Activated CD4-positive, CD25-positive, alpha-beta regulatory T cell treated with anti-CD3 and anti-CD28 coated beads, Interleukin-2, amount 50 U/mL, for 24 hours (primary cell): ENCODE measurements at regions not wholly inside any gene's neighbourhood (a gene's known extent, or its start where the extent isn't known, plus 50 kb on each side); places are given as distances from the start of the nearest gene placed in this dataset.

Source experiments
- ATAC-seq, 2 donors: fragments of 150-1000 bp; cut with Tn5 transposase; one replicate each; pipeline ENCODE4 v1.10.0; 2021; ENCODE audit warnings: mild to moderate bottlenecking in 1 of 2, moderate library complexity in 1 of 2

DNA sequence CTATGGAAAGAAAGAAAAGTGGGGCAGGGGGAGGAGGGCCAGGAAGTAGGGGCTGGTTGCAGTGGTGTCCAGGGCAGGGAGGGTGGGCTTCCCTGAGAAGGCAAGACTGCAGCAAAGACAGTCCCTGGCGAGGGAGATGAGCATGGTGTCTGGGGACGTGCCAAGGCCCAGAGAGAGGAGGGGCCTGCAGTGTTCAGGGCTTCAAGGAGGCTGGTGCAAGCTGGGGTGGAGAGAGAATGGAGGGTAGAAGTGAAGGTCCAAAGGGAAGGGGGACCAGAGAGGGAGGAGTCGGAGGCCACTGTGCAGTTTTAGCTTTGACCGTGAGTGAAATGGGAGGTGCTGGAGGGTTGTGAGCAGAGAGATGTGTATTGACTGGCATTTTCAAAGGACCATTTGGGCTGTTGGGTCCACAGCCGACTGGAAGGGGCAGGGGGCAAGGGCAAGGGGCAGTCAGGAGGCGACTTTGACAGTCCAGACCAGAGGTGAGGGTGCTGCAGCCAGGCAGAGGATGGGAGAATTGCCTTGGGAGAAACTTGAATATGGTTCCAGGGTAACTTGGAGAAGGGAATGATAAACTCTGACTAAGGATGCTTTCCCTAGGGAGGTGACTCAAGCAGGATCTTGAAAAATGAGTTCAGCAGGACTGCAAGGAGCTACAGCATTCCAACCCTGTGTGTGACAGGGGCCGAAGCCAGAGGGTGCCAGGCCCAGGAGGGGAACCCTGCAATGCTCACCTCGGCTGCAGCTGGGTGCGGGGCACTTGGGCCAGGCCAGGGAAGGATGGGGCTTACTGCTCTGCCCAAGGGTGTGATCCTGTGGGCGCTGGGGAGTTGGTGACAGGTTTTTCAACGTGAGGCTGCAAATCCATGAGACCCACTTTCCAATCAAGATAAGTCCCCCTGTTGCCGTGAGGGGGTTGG lies 177.1 kb upstream of the HAAO start:
- ATAC-seq: no peak

DNA sequence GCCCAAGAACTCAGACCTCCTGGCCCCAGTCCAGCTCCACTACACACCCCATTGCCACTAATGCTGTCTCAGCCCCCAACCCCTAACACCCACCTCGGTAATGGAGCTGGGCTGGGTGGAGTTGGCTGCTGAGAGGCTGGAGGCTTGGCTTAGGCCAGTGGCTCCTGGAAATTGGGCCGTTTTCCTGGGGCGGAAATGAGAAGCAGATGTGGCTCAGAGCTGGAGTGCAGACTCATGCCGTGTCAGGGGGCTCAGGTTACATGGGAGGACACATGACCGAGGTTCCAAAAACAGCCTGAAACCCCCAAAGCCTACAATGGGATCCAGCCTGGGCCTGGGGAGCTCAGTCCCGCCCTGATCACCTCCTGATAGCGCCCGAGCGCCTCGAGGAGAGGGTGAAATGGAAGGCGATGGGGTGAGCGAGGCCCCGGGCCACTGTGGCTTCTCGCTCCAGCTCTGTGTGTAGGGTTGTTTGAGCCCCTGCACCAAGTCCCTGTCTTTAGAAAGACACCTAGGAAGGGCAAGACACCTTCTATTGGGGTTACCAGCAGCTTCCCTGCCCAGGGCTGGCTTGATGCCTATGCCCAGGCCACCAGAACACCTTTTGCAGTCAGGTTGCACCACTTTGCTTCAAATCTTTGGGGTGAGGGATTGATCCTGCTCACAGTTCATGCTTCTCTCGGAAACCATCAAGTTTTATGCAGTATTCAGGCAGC lies 175.7 kb upstream of the HAAO start:
- no peak for ATAC-seq

DNA sequence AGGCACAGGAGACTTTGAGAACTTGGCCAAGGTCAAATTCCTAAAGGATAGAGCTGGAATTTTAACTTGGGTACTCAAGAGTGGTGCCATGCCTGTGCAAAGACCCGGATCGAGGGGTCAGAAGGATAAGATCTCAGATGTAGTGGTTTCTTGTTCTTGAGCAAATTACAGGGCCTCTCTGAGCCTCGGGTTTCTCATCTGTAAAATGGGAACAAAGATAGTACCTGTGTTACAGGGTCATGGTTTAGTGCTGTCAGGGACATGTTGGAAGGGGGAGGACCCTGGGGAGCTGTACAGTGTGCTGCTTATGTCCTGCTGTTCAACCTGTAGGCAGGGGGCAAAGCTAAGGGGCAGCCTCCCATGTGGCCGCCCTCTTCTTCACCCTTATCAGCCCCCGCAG lies 173.5 kb upstream of the HAAO start:
- ATAC-seq: no peak

DNA sequence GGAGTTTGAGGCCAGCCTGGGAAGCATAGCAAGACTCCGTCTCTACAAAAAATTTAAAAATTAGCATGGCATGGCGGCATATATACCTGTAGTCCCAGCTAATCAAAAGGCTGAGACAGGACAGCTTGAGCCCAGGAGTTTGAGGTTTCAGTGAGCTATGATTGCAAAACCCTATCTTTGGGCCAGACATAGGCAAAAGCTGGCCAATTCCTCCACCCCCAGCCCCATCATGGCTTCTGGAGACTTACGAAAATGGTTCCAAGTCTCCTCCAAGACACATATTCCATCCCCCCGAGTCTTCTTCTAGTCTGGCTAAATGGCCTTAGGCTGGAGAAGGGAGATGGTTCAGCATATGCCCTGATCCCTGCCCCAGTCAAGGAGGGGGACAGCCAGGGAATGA lies 172.8 kb upstream of the HAAO start:
- ATAC-seq: no peak

DNA sequence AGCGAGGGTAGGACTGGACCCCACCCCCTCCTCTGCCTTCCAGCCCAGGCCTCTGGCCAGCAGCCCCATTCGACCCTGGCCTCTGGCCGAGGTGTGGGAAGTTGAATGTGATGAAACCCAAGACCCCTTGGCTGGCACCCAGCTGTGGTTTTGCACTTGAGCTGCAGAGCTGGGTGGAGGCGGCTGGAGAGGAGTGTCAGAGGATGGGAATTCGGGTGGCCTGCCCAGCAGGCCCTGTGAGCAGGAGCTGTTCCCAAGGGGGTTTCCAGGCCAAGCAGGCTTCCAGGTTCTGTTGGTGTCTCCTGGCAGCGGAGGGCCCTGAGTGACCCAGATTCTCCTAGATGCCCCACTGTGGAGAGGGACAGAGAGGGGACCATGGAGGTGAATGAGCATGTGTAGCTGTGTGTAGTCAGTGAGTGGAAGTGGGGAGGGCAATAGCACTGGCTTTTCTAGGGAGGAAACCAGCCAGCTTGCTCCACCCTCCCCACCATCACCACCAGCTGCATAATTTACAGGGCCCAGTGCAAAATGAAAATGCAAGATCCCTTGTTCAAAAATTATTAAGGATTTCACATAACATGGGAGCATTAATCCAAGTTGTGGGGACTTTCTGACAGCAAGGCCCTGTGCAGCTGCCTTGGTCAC lies 172.2 kb upstream of the HAAO start:
- no peak for ATAC-seq

DNA sequence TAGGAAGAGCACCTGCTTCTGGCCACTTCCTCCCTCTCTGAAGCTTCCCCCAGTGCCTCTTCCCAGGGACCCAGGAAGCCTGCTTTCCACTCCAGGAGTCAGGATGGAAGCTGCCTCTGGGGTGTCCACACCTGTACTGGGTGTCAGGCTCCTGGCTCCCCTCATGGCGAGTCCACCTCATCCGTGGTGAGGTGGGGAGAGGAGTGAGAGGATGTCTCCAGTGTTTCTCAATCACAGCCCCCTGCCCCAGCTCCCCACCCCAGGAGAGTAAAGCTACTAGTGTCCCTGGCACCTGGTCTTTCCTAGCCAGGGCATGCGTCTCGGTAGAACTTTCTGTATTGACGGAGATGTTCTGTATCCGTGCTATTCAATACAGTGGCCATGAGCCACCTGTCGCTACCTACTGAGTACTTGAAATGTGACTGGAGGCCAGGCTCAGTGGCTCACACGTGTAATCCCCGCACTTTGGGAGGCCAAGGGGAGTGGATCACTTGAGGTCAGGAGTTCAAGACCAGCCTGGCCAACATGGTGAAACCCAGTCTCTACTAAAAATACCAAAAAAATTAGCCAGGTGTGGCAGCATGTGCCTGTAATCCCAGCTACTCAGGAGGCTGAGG lies 171.2 kb upstream of the HAAO start:
- no peak for ATAC-seq

DNA sequence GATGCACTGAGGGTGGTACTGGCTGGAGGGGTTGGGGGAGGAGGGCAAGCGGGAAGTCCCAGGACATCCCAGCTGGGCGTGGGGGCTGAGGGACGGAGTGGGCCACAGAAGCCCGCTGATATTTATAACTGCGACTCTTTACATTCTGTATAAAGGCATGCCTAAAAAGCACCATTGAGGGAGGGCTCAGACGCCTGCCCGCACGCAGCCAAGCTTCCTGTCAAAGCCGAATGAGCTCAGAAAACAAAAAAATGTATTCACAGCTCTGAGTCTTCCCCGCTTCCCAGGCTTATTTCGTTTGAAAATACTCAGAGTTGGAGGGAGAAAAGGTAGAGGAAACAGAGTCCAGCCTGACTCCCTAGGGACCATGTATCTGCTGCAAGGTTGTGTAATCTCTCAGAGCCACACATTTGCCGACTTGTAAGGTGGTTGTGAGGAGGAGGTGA lies 170.1 kb upstream of the HAAO start:
- no peak for ATAC-seq

DNA sequence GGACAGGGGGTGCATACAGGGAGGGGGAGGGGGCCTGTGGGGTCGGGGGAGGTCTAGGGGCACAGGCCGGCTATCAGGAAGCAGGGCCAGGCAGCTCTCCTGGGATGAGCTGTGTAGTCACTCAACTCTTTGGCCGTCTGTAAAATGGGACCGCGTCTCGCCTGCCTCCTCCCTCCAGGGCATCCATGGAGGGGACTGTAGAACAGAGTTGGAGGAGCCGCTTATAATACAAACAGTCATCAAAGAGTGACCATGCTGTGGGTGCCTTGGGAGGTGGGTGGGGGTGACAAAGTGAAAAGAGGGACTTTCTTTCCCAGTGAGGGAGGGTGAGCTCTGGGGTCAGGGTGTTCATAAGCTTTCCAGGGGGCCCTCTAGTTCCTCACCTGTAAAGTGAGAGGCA lies 169.6 kb upstream of the HAAO start:
- ATAC-seq: no peak

DNA sequence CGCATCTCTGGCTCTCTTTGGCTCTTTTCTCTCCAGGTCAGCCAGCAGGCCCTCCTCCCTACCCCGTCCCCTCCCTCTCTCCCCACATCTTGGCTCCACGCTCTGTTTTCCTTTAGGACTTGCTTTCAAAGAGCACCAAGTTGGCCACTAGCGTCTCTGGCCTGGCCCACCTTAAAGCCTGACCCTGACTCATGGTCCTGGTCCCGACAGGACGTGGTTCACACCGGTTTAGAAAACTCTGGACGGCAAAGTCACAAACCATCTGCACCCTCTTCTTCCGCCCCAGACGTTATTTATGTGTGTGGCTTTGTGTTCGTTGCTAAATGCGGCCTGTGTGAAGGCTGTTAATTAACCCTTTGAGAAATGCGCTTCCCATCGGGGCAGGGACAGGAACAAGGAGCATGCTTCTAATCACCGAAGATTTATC lies 169.0 kb upstream of the HAAO start:
- no peak for ATAC-seq

DNA sequence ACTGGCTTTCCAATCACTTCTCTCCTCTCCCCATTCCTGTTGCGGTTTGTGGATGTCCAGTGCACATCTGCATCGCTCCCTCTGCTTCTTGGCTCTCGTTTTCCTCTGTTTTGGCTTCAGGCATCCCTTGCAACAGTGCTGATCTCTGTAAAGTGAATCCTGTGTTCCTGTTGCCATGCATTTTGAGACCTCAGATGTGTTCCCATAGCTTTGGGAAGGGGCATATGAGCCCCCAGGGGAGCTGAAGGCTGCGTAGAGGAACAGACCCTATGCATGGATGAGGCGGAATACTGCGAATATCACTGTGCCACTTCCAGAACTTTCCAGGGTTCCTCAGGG lies 168.4 kb upstream of the HAAO start:
- ATAC-seq: no peak

DNA sequence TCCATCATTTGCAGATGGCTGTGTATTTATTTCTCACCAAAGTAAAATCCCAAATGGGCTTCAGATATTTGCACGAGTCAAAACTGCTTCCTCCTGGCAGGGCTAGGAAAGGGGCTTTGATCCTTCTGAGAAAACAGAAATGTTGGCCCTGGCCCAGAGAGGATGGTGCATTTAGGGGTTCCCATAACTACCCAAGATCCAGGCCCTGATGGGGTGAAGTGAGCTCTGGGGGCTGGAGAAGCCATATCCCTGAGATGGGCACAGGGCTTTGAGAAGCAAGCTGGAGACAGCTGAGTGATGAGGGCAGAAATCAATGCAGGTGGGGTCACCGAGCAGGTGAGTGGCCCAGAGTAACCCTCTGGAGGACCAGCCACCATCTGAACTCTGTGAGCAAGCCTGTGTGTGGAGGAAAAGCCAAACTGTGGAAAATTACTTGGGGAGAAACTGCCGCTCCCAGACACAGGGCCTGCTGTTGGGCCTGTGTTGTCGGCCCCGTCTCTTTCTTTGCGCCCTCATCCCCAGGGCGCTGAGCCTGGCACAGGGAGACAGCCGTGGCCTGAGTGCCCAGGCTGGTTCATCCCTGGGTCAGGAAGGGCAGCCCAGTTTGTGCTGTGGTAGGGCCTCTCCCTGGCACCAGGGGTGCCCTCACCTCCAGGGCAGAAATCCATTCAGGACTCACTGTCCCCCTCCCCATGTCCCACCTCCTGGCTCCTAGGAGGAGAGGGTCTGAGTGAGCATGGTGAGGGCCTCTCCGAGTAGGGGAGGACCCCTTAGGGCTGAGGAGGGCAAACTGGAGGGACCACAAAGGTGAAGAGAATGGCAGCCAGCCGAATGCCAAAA lies 167.8 kb upstream of the HAAO start:
- no peak for ATAC-seq

DNA sequence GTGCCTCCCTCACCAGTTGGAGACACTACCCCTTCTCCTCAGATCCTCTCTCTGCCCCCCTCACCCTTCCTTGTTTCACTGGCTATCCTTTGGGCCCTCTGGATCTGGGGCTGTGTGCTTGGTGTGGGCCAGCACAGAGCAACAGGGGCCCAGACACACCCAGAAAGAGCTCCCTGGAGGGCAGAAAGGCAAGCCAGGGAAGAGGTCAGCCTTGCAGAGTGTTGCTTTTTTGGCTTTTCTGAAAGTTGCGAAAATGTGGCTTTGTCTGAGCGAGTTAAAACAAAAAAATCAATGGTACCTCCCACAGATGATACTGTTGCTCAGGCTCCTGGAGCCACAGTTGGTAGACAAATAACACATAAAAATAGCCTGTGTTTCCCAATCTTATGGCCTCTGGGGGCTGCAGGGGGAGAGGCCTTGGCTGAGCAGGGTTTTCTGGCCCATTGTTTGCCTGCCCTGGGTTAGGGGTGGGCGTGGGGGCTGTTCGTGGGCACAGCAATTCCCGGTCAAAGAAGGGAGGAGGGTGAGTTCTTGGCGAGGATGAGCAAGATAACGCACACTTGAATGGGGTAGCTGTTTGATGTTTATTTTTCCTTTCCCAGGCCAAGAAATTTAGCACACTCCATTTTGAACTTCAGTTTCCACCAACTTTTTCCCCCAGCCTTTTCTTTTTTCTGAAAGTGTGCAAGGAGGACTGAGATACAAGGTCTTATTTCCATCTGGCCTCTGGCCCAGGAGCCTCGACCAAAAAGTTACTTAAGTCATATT lies 167.0 kb upstream of the HAAO start:
- no peak for ATAC-seq

DNA sequence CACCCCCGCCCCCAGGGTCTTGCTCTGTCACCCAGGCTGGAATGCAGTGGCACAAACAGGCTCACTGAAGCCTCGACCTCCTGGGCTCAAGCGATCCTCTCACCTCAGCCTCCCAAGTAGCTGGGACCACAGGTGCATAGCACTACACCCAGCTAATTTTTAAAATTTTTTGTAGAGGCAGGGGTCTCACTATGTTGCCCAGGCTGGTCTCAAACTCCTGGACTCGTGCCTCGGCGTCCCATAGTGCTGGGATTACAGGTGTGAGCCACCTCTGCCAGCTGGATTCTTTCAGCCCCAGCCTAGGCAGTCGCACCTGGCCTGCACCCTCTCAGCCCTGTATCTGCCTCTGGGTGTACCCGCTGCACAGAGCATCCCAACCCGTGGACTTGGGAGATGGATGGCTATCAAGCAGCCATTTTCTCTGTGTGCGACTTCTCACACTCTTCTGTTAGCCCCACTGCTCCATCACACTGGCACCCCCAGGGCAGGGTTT lies 166.4 kb upstream of the HAAO start:
- no peak for ATAC-seq

DNA sequence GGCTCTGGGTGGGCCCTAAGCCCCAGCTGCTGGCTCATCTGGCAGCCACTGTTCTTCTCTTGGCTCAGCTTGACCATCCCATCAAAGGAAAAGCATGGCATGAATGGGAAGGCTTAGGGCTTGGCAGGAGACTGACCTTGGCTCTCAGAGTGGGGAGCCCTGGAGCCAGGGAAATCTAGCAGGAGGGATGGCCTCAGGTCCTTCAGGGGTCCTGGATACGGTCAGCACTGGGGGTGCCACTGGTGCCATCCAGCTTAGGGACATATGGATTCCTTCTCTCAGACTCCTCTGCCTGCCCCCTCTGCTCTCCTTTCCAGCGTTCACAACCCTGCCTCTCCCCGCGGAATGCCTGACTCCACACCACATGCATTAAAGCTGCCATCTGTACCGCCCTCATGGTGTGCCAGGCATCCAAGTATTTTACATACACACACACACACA lies 165.5 kb upstream of the HAAO start:
- no peak for ATAC-seq

DNA sequence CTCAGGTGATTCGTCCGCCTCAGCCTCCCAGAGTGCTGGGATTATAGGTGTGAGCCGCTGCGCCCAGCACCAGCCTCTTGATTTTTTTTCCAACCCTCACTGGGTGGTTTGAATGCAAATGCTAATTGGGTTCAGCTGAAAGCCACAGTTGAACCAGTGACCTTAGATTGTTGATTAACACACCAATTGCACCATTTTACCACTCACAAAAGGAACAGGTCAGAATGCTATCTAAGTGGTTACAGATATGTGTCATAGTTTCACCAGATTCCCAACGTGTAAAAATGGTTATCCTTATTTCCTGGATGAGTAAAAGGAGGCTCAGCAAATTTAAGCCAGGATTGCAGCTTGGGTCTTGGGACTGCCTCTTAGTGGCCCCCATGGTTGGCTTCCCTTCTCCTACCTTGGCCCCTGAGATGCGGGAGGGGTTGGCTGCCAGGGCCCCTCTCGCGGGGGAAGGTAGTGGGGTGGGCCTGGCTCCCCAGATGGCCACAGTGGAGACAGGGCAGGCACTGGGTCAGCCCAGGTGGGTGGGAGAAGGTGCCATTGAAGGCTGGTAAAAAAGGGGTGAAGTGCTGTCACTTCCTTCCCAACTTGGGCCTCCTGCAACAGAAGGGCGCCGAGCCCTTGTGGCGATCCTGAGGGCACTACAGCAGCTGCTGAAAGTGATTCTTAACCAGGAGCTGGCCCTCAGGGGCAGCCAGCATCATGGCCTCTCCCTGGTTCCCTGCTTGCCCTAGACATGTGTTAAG lies 164.9 kb upstream of the HAAO start:
- ATAC-seq: no peak

DNA sequence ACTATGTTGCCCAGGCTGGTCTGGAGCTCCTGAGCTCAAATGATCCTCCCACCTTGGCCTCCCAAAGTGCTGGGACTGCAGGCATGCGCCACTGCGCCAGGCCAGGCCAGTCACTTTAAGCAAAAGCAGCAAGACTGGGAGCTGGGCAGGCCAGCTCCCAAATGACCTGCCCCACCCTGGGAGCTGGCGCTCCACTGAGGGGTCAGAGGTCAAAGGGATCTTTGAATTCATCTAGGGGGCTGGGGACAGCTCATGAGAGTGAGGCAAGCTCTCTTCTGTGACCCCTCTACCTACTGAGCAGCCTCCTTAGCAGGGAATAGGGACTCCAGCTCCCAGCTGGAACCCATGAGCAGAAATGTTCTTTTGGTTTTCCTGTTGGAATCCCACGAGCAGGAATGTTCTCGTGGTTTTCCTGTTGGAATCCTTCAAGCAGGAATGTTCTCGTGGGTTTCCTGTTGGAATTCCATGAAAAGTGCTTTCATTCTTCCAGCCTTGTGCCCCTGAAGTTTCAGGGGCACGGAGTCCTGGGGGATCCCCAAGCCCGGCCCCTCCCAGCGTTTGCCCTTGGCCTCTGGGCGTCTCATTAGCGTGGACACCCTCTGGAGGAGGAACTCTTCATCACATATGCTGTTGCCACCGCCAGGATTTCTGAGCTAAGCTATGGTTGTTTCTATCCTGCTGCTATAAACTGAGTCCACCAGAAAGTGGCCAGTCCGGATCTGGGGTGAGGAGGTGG lies 162.0 kb upstream of the HAAO start:
- no peak for ATAC-seq

DNA sequence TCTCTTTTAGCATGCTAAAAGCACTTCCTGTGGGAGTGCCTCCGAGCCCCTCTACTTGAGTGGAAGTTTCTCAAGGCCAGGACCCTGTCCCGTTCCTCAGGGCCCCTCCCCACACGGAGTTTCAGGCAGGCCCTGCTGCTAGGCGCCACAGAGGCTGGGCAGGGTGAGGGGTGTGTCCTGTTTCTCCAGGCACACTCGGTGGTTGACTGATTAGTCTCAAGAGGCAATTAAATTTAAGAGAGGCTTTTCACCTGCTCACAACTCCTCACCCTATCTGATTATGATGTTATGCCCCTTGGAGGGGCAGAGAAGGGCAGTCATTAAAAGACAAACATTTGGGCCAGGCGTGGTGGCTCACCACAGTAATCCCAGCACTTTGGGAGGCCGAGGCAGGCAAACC lies 160.8 kb upstream of the HAAO start:
- no peak for ATAC-seq

DNA sequence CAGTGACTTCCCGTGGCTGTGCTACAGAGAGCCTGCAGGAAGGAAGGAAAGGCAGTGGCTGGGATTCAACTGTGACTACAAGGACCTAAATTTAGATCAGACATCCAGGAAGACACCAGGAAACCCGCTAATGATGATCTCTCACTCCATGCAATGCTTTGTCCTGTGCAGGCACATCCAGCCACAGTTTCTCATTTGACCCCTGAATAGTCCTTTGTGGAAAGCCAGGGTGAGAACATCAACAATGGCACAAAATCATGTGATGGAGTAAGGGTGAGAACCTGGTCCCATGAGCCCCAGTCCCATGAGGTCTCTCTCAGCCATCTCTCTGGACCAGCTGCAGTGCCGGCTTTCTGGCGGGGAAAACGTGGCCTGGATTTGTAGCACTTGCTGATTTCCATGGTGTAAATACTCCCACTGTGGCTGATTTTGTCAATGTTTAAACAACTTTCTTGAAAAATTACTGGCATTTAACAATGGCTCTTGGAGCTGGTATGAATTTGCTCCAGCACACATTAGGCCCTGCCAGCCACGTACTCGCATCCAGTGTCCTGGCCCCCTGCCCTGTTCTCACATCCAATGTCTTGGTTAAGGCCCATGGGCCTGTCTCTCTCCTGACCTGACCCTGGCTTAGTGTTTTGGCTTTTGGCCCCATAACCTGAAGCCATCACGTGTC lies 159.0 kb upstream of the HAAO start:
- no peak for ATAC-seq

DNA sequence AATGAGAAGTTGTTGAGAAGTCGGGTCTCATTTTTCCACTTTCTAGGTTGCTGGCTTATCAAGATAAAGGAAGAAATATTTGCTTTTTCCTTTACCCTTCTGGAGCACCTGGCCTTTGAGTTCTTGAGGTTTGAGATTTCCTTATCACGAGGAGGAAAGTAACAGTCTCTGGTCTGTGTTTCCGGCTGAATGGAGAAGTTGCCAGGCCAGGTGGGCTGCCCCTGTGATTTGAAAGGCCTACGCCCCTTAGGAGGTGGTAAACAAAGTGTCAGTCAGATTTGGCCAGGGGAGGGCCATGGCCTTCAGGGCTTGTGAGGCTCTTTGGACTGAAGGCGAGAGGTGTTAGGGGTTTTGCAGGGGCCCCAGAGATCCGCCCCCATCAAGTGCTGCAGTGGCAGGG lies 156.7 kb upstream of the HAAO start:
- ATAC-seq: no peak
